HG03103 (cell line): ENCODE measurements at regions not wholly inside any gene's neighbourhood (a gene's known extent, or its start where the extent isn't known, plus 50 kb on each side); places are given as distances from the start of the nearest gene placed in this dataset.
"Not testable (repeated sequence)": the region's sequence is repeated elsewhere in the genome, so short reads cannot be mapped to it uniquely, and the experiment has no call there.

Experiments
- ATAC-seq: cut with Tn5 transposase; IDR thresholded peaks from one replicate; pipeline ENCODE4 v1.9.1; 2021; ENCODE audit warnings: low read depth; ENCODE audit not compliant: unreplicated experiment

- ATAC-seq: no peak
Measured at GRCh38 chr14:101634202-101634849, 73.0 kb downstream of the DIO3 start.

GRCh38 chr14:101634850-101635748 is 73.8 kb downstream of the DIO3 start:
- no peak for ATAC-seq

GRCh38 chr14:101635749-101636560 is 74.7 kb downstream of the DIO3 start:
- no peak for ATAC-seq

GRCh38 chr14:101639241-101639833 is 78.0 kb downstream of the DIO3 start:
- ATAC-seq: no peak

GRCh38 chr14:101643651-101644050 is 82.4 kb downstream of the DIO3 start:
- ATAC-seq: no peak

GRCh38 chr14:101654051-101654450 is 92.8 kb downstream of the DIO3 start:
- ATAC-seq: no peak

- no peak for ATAC-seq
Measured at GRCh38 chr14:101657372-101657771, 96.1 kb downstream of the DIO3 start.

GRCh38 chr14:101665478-101666078 is 95.9 kb upstream of the PPP2R5C start:
- no peak for ATAC-seq

- ATAC-seq: no peak
Measured at GRCh38 chr14:101666264-101666663, 95.2 kb upstream of the PPP2R5C start.

- ATAC-seq: no peak
Measured at GRCh38 chr14:101669629-101670028, 91.9 kb upstream of the PPP2R5C start.

- ATAC-seq: no peak
Measured at GRCh38 chr14:101673873-101674272, 87.6 kb upstream of the PPP2R5C start.

GRCh38 chr14:101675835-101676234 is 85.7 kb upstream of the PPP2R5C start:
- ATAC-seq: not testable (repeated sequence)

- not testable (repeated sequence) for ATAC-seq
Measured at GRCh38 chr14:101677912-101678327, 83.6 kb upstream of the PPP2R5C start.

GRCh38 chr14:101681795-101682194 is 79.7 kb upstream of the PPP2R5C start:
- ATAC-seq: no peak

GRCh38 chr14:101683365-101683764 is 78.1 kb upstream of the PPP2R5C start:
- ATAC-seq: no peak

GRCh38 chr14:101687756-101688546 is 73.6 kb upstream of the PPP2R5C start:
- no peak for ATAC-seq

GRCh38 chr14:101689039-101689501 is 72.4 kb upstream of the PPP2R5C start:
- ATAC-seq: no peak

- ATAC-seq: not testable (repeated sequence)
Measured at GRCh38 chr14:101689966-101690365, 71.5 kb upstream of the PPP2R5C start.

GRCh38 chr14:101695659-101696058 is 65.8 kb upstream of the PPP2R5C start:
- ATAC-seq: no peak
